Activated naive CD8-positive, alpha-beta T cell treated with anti-CD3 and anti-CD28 coated beads, Interleukin-2, amount 10 ng/mL, durations not matched to agents 7 days and 5 days (primary cell): ENCODE measurements at regions not wholly inside any gene's neighbourhood (a gene's known extent, or its start where the extent isn't known, plus 50 kb on each side); places are given as distances from the start of the nearest gene placed in this dataset.

Source experiments
- ATAC-seq: fragments of 150-1000 bp; cut with Tn5 transposase; one replicate; pipeline ENCODE4 v1.10.0; 2021; ENCODE audit warnings: low read depth, moderate library complexity
- POLR2A ChIA-PET: fragments of 350-600 bp; sonication (Branson Sonifier 250); formaldehyde crosslinking; loops from one replicate; lab custom pipeline; 2021; ENCODE audit warnings: antibody characterized with exemption; lab: Charles Lee
- DNase-seq: peaks from one replicate; pipeline ENCODE4 v3.0.0; 2021
- H3K27ac Mint-ChIP-seq: one replicate; pipeline ENCODE4 v1.8.0; 2022; ENCODE audit warnings: mild to moderate bottlenecking, mixed read lengths
- H3K27me3 Mint-ChIP-seq: one replicate; pipeline ENCODE4 v1.8.0; 2022; ENCODE audit warnings: mild to moderate bottlenecking, moderate library complexity, mixed read lengths
- H3K36me3 Mint-ChIP-seq: one replicate; pipeline ENCODE4 v1.8.0; 2021; ENCODE audit warnings: mild to moderate bottlenecking, mixed read lengths
- H3K4me1 Mint-ChIP-seq: one replicate; pipeline ENCODE4 v1.8.0; 2021; ENCODE audit warnings: mixed read lengths
- H3K4me3 Mint-ChIP-seq: one replicate; pipeline ENCODE4 v1.8.0; 2022; ENCODE audit warnings: mild to moderate bottlenecking, moderate library complexity, mixed read lengths
- H3K9me3 Mint-ChIP-seq: one replicate; pipeline ENCODE4 v1.8.0; 2021; ENCODE audit warnings: mixed read lengths

DNA sequence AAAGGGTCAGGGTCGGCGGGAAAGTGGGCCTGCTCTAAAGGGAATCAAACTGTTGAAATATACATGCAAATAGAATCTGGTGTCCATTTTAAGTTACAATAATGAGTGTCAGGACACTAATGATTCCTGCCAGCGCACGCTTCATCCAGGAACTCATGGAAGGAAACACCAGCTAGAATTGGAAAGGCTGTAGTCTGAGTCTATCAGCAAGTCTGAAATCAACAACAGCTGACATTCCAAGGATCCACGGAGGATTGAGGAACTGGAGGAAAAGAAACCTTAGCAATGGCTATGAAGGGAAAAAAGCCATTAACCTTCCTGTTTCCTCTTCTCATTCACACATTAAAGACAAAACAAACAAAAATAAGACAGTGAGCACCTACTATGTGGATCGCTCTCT is 1063.1 kb downstream of the NTRK3 start:
- Mint-ChIP-seq H3K9me3 (peaks cover 4% of the 10 kb centered on the region), H3K27ac (no peak overlapping the region), H3K4me3 (no peak overlapping the region), H3K36me3 (no peaks in the 10 kb centered on the region), H3K27me3 (no peaks in the 10 kb centered on the region), H3K4me1 (no peaks in the 10 kb centered on the region)
- DNase-seq (no peak), ATAC-seq (no peak)
- POLR2A ChIA-PET = no interaction called here

DNA sequence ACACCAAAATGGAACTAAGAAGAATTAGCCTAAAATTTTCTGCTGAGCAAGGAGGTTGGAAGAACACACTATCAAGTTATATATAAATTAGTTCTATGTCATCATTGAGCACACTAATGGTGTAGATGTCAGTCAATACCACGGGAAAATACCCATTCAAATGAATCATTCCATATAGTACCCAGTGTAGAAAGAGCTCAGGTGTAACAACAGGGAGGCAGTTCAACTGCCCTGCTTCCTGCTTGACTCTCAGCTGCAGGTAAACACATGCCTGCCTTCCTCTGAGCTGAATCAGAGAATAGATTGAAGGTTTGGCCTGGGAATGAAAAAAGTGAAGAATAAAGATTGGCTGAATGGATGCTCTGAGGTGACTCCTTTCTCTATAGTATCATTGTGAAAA is 1088.0 kb downstream of the AGBL1 start:
- peaks cover 6% of the 10 kb centered on the region for H3K9me3 Mint-ChIP-seq
- H3K27ac Mint-ChIP-seq = no peak overlapping the region
- no peak for ATAC-seq
- H3K4me1 Mint-ChIP-seq = no peaks in the 10 kb centered on the region
- no peak for DNase-seq
- POLR2A ChIA-PET = no interaction called here
- H3K4me3 Mint-ChIP-seq = no peak overlapping the region
- H3K27me3 Mint-ChIP-seq = no peaks in the 10 kb centered on the region
- H3K36me3 Mint-ChIP-seq = no peaks in the 10 kb centered on the region

DNA sequence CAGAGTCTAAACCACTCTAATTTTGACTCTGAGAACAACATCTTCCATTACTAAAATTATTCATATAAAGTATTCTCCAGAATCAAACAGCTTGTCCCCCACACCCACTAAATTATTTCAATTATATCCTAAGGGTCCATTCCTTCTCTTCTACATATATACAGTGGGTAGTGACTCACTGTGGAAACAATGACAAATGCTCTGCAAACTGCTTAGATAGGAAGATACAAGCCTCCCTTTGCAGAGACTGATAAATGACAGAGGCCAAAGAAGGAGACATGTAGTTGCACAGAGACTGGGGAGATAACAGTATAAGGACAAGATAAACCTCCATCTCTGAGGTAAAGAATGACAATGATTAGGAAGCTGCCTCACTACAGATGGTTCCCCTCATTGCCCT is 1087.4 kb downstream of the AGBL1 start:
- H3K4me1 Mint-ChIP-seq = no peaks in the 10 kb centered on the region
- ATAC-seq (no peak), DNase-seq (no peak)
- H3K27ac Mint-ChIP-seq = no peak overlapping the region
- no peak overlapping the region for H3K4me3 Mint-ChIP-seq
- POLR2A ChIA-PET = no interaction called here
- peaks cover 6% of the 10 kb centered on the region for H3K9me3 Mint-ChIP-seq
- H3K36me3 Mint-ChIP-seq = no peaks in the 10 kb centered on the region
- H3K27me3 Mint-ChIP-seq = no peaks in the 10 kb centered on the region

DNA sequence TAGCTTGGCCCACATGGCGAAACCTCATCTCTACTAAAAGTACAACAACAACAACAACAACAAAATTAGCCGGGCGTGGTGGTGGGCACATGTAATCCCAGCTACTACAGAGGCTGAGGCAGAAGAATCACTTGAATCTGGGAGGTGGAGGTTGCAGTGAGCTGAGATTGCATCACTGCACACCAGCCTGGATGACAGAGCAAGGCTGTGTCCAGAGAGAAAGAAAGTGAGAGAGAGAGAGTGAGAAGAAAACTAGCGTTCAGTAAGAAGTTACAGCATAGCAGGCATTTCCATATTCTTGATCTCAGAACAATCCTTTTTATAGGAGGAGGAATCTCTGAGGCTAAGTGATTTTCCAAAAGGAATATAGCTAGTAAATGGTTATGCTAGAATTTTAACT is 1076.1 kb downstream of the AGBL1 start:
- H3K4me3 Mint-ChIP-seq = no peak overlapping the region
- no peaks in the 10 kb centered on the region for H3K27me3 Mint-ChIP-seq
- no peak overlapping the region for H3K27ac Mint-ChIP-seq
- H3K4me1 Mint-ChIP-seq = no peaks in the 10 kb centered on the region
- peaks cover 6% of the 10 kb centered on the region for H3K9me3 Mint-ChIP-seq
- ATAC-seq (no peak), DNase-seq (no peak)
- POLR2A ChIA-PET = no interaction called here
- H3K36me3 Mint-ChIP-seq = no peaks in the 10 kb centered on the region

DNA sequence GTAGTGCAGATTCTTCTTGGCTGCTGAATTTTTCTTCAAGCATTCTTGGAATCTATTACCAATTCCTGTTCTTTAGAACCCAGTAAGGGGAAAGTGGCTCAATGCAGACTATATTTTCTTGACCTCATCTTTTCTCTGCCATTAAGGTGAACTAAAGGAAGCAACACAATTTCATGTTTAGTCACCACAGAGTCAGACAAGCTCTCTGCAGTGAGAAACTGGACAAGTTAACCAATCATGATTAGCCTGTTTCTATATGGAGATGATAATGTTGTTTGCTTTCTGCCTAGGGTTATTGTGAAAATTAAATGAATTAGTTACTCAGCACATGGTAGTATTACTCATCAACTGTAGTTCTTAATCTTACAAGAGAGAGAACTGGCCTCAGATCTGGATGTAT is 1075.1 kb downstream of the AGBL1 start:
- Mint-ChIP-seq H3K4me1 (no peaks in the 10 kb centered on the region), H3K4me3 (no peak overlapping the region), H3K9me3 (peaks cover 6% of the 10 kb centered on the region), H3K36me3 (no peaks in the 10 kb centered on the region), H3K27me3 (no peaks in the 10 kb centered on the region), H3K27ac (no peak overlapping the region)
- POLR2A ChIA-PET = no interaction called here
- no peak for DNase-seq
- ATAC-seq = no peak

DNA sequence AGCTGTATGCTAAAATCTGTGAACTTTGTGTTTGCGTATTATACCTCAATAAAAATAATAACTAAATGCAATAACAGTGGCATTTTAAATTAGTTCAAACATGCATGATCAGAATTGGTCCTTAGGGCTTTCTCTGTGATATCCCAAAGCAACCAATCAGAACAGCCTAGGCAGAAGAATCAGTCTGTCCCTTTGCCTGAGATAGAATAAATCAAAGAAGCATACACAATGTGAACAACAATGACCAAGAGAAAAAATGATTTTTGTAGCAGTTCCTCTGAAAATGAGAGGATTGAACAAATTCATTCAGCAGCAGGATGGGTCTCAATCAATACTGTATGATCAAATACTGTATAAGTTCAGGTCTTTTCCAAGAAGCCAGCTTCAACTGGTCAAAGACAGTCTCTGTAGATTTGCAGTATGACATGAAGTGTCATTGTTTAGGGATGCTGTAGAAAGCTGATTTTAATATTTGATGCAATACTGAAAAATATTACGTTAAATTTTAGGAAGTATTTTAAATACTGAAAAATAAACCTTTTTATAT is 1071.6 kb downstream of the AGBL1 start:
- DNase-seq = no peak
- Mint-ChIP-seq H3K27ac (no peak overlapping the region), H3K27me3 (no peaks in the 10 kb centered on the region), H3K4me1 (no peaks in the 10 kb centered on the region), H3K9me3 (peaks cover 4% of the 10 kb centered on the region), H3K36me3 (no peaks in the 10 kb centered on the region), H3K4me3 (no peak overlapping the region)
- POLR2A ChIA-PET = no interaction called here
- ATAC-seq = no peak

DNA sequence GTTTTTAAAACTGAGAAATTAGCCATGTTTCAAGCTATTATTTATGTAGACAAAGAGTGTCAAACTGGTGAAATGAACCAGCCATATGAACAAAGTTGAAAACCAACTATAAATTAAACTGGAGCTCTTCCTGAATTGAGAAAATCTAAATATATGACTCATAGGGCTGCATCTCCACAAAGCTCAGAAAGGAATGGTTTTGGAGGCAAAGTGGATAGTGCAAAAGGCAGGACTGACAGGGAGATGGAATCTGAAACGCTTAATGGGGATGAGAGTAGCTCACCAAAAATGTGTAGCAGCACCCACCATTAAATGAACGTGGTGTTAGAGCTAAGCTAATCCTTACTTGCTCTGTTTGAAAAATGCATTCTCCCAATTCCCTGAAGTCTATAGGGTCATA is 1066.0 kb downstream of the AGBL1 start:
- POLR2A ChIA-PET = no interaction called here
- no peaks in the 10 kb centered on the region for H3K4me1 Mint-ChIP-seq
- no peaks in the 10 kb centered on the region for H3K27me3 Mint-ChIP-seq
- H3K9me3 Mint-ChIP-seq = peaks cover 5% of the 10 kb centered on the region
- ATAC-seq (no peak), DNase-seq (no peak)
- H3K36me3 Mint-ChIP-seq = no peaks in the 10 kb centered on the region
- no peak overlapping the region for H3K4me3 Mint-ChIP-seq
- no peak overlapping the region for H3K27ac Mint-ChIP-seq

DNA sequence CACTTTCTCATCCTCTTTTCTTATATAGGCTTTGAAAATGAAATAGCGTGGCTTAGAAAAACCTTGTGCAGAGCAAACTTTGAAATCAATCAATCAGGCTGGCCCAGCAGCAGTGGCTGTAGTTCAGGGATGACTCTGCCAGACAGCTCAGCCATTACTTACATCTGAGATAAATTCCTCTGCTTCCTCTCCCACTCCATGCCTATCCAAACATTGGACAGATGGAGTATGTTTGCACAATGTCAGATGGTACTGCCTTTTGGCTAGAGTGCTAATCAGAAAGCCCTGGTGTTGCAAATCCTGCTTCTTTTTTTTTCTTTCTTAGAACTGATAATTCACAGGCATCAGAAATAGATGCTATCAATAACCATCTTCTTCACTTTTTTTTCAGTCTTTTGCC is 1065.1 kb downstream of the AGBL1 start:
- Mint-ChIP-seq H3K27ac (no peak overlapping the region), H3K36me3 (no peaks in the 10 kb centered on the region), H3K4me1 (no peaks in the 10 kb centered on the region), H3K9me3 (peaks cover 5% of the 10 kb centered on the region), H3K4me3 (no peak overlapping the region), H3K27me3 (no peaks in the 10 kb centered on the region)
- ATAC-seq = no peak
- no peak for DNase-seq
- POLR2A ChIA-PET = no interaction called here

DNA sequence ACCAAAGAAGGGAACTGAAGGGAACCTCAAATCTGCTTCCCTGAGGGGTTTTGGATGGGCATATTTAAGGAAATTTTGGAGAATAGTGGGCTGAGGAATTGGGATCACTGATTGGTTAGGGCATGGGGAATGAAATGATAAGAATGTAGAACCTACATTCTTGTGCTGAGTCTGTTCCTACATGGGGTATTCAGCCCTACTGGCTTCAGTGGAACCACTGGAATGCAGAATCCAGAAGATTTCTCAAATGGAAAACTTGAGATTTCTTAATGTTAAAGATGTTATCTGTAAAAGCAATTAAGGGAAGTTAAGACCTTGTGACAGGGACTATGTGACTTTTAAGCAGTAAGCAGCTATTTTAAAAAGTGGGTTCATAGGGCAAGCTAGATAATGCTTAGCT is 1062.4 kb downstream of the AGBL1 start:
- ATAC-seq (no peak), DNase-seq (no peak)
- POLR2A ChIA-PET = no interaction called here
- Mint-ChIP-seq H3K36me3 (no peaks in the 10 kb centered on the region), H3K27me3 (no peaks in the 10 kb centered on the region), H3K4me1 (no peaks in the 10 kb centered on the region), H3K9me3 (peaks cover 5% of the 10 kb centered on the region), H3K4me3 (no peak overlapping the region), H3K27ac (no peak overlapping the region)

DNA sequence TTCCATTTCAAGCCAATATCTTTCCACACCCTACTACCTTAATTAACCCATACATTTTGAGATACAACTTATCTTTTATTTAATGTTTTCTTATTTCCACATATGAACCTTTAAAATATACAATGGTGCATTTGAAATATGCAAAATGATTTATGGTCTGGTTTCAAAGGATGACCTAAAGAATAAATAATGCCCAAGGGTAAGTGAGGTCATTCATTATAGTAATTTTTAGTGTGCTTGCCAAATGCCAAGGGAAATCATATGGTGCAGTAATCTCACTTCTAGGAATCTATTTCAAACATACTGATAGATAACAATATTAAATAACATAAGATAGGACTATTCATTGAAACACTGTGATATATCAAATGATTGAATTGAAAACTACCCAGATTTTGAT is 1055.4 kb downstream of the AGBL1 start:
- Mint-ChIP-seq H3K36me3 (no peaks in the 10 kb centered on the region), H3K4me1 (no peaks in the 10 kb centered on the region), H3K4me3 (no peak overlapping the region), H3K27me3 (no peaks in the 10 kb centered on the region), H3K9me3 (peaks cover 2% of the 10 kb centered on the region), H3K27ac (no peak overlapping the region)
- ATAC-seq (no peak), DNase-seq (no peak)
- POLR2A ChIA-PET = no interaction called here

DNA sequence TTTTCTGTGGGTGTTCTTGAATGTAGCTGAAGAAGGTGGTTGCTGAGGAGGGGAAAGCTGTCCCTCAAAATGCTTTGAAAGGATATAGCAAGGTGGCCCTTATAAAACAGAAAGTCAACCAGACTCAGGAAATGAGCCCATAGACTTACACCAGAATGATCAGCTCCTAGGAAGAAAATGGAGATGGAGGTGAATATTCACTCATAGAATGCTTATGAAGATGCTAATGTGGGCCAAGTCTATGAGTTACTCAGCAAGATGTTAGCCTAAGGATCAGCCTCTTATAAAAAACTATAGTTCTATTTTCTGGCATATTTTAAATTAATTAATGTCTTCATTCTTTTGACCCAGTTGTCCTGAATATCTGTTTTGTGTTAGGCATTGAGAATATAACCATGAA is 1054.0 kb downstream of the AGBL1 start:
- peaks cover 4% of the 10 kb centered on the region for H3K9me3 Mint-ChIP-seq
- no peak overlapping the region for H3K4me3 Mint-ChIP-seq
- no peaks in the 10 kb centered on the region for H3K27me3 Mint-ChIP-seq
- H3K4me1 Mint-ChIP-seq = no peaks in the 10 kb centered on the region
- no peak overlapping the region for H3K27ac Mint-ChIP-seq
- POLR2A ChIA-PET = no interaction called here
- ATAC-seq (no peak), DNase-seq (no peak)
- H3K36me3 Mint-ChIP-seq = no peaks in the 10 kb centered on the region

DNA sequence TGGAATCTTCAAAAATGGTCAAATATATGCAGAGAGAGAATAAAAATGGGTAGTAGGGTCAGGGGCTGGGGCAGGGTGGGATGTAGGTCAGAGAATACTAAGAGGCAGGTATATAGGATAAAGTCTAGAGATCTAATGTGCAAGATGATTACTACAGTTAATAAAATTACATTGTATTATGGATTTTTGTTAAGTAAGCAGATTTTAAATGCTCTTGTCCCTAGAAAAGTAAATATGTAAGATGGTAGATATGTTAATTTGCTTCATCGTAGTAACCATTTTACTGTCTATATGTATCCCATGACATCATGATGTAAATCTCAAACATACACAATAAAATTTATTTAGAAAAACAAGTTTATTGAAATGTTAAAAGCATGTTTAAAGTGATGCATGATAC is 1051.4 kb downstream of the AGBL1 start:
- ATAC-seq (no peak), DNase-seq (no peak)
- H3K27ac Mint-ChIP-seq = no peak overlapping the region
- no peaks in the 10 kb centered on the region for H3K36me3 Mint-ChIP-seq
- H3K27me3 Mint-ChIP-seq = no peaks in the 10 kb centered on the region
- H3K4me3 Mint-ChIP-seq = no peak overlapping the region
- no peaks in the 10 kb centered on the region for H3K4me1 Mint-ChIP-seq
- H3K9me3 Mint-ChIP-seq = peaks cover 4% of the 10 kb centered on the region
- POLR2A ChIA-PET = no interaction called here

DNA sequence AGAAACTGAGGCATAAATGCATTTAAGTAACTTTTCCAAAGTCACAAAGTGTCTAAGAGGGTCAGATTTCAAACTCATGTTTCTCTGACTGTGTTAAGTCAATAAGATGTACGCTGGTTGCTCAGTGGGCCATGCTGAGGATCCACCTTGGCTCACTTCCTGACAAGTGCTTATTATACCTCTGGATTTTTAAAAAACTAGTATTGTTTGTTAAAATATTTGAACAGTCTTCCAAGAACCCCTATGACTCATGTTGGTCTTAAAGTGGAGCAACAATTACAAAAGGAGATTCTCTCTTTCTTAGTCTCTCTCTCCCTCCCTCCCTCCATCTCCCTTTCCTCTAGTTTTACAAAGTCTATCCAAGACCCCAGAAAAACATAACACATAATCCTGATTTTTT is 1050.2 kb downstream of the AGBL1 start:
- Mint-ChIP-seq H3K9me3 (peaks cover 6% of the 10 kb centered on the region), H3K36me3 (no peaks in the 10 kb centered on the region), H3K4me3 (no peak overlapping the region), H3K27me3 (no peaks in the 10 kb centered on the region), H3K27ac (no peak overlapping the region), H3K4me1 (no peaks in the 10 kb centered on the region)
- ATAC-seq (no peak), DNase-seq (no peak)
- POLR2A ChIA-PET = no interaction called here

DNA sequence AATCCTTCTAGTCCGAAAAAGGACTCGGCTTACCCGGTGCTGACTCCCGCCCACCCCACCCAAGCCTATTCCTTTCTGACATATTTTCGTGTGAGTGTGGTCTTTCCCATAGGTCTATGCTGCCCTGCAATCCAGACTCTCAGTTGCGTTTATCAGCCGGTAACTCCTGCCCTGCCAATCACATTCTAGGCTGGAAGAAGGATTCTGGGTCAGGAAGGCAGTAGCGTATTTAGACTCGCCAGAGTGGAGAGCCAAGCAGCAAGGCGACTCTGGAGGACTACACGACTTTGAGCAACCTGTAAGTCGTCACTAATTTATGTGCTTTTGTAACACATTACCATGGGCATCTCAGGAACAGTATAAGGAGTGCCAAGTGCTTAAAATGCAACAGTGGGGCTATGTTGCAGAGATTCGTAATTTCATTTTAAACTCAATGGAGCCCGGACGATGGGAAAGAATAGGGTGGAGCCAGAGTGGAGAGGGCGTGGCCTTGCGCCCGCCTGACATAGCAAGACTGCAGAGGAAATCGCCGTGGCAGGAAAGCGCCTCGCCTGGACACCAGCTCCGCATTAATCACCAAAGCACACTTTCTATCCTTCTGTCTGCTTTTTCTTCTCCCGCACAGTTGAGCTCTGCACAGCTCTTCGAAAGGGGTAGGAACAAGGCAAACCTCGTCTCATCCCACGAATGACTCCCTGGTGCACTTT is 1044.2 kb downstream of the AGBL1 start:
- POLR2A ChIA-PET = no interaction called here
- ATAC-seq = no peak

More for the DNA sequence above, 1044.2 kb downstream of the AGBL1 start:
- no peak overlapping the region for H3K4me3 Mint-ChIP-seq
- no peaks in the 10 kb centered on the region for H3K36me3 Mint-ChIP-seq
- peaks cover 4% of the 10 kb centered on the region for H3K9me3 Mint-ChIP-seq
- H3K4me1 Mint-ChIP-seq = no peaks in the 10 kb centered on the region
- H3K27ac Mint-ChIP-seq = no peak overlapping the region
- no peaks in the 10 kb centered on the region for H3K27me3 Mint-ChIP-seq
- DNase-seq = no peak
